A673 (cell line): ENCODE measurements at regions not wholly inside any gene's neighbourhood (a gene's known extent, or its start where the extent isn't known, plus 50 kb on each side); places are given as distances from the start of the nearest gene placed in this dataset.

ENCODE experiments used
- BruUV-seq: library from RNA; stranded (reverse); fragments of 400-500 nt; replicated peaks from 2 replicates; lab custom pipeline; 2021; lab: Mats Ljungman, UMichigan
- CTCF ChIA-PET: fragments of 300-600 bp; sonication (Branson Sonifier 250); formaldehyde crosslinking; loops from one replicate; lab custom pipeline; 2022; ENCODE audit warnings: antibody characterized with exemption; lab: Charles Lee
- POLR2A ChIA-PET: fragments of 300-600 bp; sonication (Branson Sonifier 250); formaldehyde crosslinking; loops from one replicate; lab custom pipeline; 2022; ENCODE audit warnings: antibody characterized with exemption; ENCODE audit not compliant: low non-redundant PET; lab: Charles Lee
- DNase-seq: peaks from one replicate; pipeline ENCODE4 v3.0.0-alpha.2; 2015; ENCODE audit warnings: low spot score
- H3K27ac ChIP-seq: fragments of 200-600 bp; sonication (generic); 2 replicates; pipeline ENCODE4 v1.5.1; 2016; ENCODE audit warnings: mixed run types, low read depth, mild to moderate bottlenecking, mixed read lengths, antibody characterized with exemption, low read length; ENCODE audit not compliant: poor library complexity, severe bottlenecking
- H3K27me3 ChIP-seq: fragments of 200-600 bp; sonication (generic); replicated peaks from 2 replicates; pipeline ENCODE4 v1.6.1; 2017; ENCODE audit warnings: mixed run types, low read depth, mild to moderate bottlenecking, mixed read lengths, antibody characterized with exemption, low read length; ENCODE audit not compliant: insufficient read depth, poor library complexity
- H3K36me3 ChIP-seq: fragments of 200-600 bp; sonication (generic); 2 replicates; pipeline ENCODE4 v1.6.1; 2016; ENCODE audit warnings: mixed run types, mild to moderate bottlenecking, mixed read lengths, antibody characterized with exemption, low read length; ENCODE audit not compliant: insufficient read depth, poor library complexity, severe bottlenecking
- H3K4me1 ChIP-seq: fragments of 200-600 bp; sonication (generic); 2 replicates; pipeline ENCODE4 v1.6.1; 2017; ENCODE audit warnings: mixed run types, mild to moderate bottlenecking, mixed read lengths, antibody characterized with exemption, low read length; ENCODE audit not compliant: insufficient read depth, poor library complexity, severe bottlenecking
- H3K4me3 ChIP-seq: fragments of 200-600 bp; sonication (generic); 2 replicates; pipeline ENCODE4 v1.5.1; 2016; ENCODE audit warnings: low read depth, mixed run types, mild to moderate bottlenecking, mixed read lengths, low read length; ENCODE audit not compliant: poor library complexity, severe bottlenecking
- H3K9me3 ChIP-seq: fragments of 200-600 bp; sonication (generic); 2 replicates; pipeline ENCODE4 v1.6.1; 2016; ENCODE audit warnings: mixed run types, low read depth, mild to moderate bottlenecking, mixed read lengths, antibody characterized with exemption, low read length; ENCODE audit not compliant: poor library complexity, severe bottlenecking
- CTCF ChIP-seq: fragments of 300-800, 200-600 bp; sonication (generic); conservative IDR thresholded peaks from 2 replicates; pipeline ENCODE4 v1.5.1; 2017; ENCODE audit warnings: low read depth, mild to moderate bottlenecking, antibody characterized with exemption, low read length, moderate library complexity, mixed read lengths
- EZH2 ChIP-seq: fragments of 200-600 bp; sonication (generic); IDR thresholded peaks from 2 replicates; pipeline ENCODE4 v1.6.1; 2017; ENCODE audit warnings: borderline replicate concordance, low read depth, mild to moderate bottlenecking, mixed read lengths, antibody characterized with exemption, low read length; ENCODE audit not compliant: poor library complexity, severe bottlenecking
- intact Hi-C: fragments of 100-400 bp; cut with micrococcal nuclease; formaldehyde crosslinking; loops from one replicate; pipeline ENCODE4 v1.10.0; 2022; ENCODE audit not compliant: unreplicated experiment

- H3K4me1 ChIP-seq: no peaks in the 10 kb centered on the region
- BruUV-seq: no TSS peak
- POLR2A ChIA-PET: no interaction called here
- no peaks in the 10 kb centered on the region for H3K9me3 ChIP-seq
- no peak for DNase-seq
- no peak overlapping the region for H3K27ac ChIP-seq
- H3K27me3 ChIP-seq: peaks cover 5% of the 10 kb centered on the region
- TF ChIP-seq EZH2: no peak
- TF ChIP-seq CTCF: no peak
- intact Hi-C loops: no loop called here
- H3K36me3 ChIP-seq: no peaks in the 10 kb centered on the region
- CTCF ChIA-PET: no interaction called here
- no peak overlapping the region for H3K4me3 ChIP-seq
Observed at GRCh38 chr6:132139611-132140010, 188.4 kb upstream of the CCN2 start.

- intact Hi-C loops: no loop called here
- no peak overlapping the region for H3K27ac ChIP-seq
- no peak overlapping the region for H3K4me3 ChIP-seq
- H3K36me3 ChIP-seq: no peaks in the 10 kb centered on the region
- no peak for DNase-seq
- CTCF ChIA-PET: no interaction called here
- TF ChIP-seq CTCF (no peak), EZH2 (no peak)
- POLR2A ChIA-PET: no interaction called here
- H3K9me3 ChIP-seq: no peaks in the 10 kb centered on the region
- no TSS peak for BruUV-seq
- no peaks in the 10 kb centered on the region for H3K27me3 ChIP-seq
- H3K4me1 ChIP-seq: peaks cover 17% of the 10 kb centered on the region
Observed at GRCh38 chr6:132136981-132137380, 185.8 kb upstream of the CCN2 start.

- no peak for TF ChIP-seq CTCF
- no peak for TF ChIP-seq EZH2
- intact Hi-C loops: no loop called here
- no TSS peak for BruUV-seq
- Histone ChIP-seq H3K4me1 (peaks cover 17% of the 10 kb centered on the region), H3K9me3 (no peaks in the 10 kb centered on the region), H3K36me3 (no peaks in the 10 kb centered on the region), H3K4me3 (no peak overlapping the region), H3K27me3 (no peaks in the 10 kb centered on the region), H3K27ac (no peak overlapping the region)
- ChIA-PET POLR2A (no interaction called here), CTCF (no interaction called here)
- DNase-seq: no peak
Observed at GRCh38 chr6:132135409-132135808, 184.2 kb upstream of the CCN2 start.
